ENCODE measurements at regions not wholly inside any gene's neighbourhood (a gene's known extent, or its start where the extent isn't known, plus 50 kb on each side); places are given as distances from the start of the nearest gene placed in this dataset.

DNA sequence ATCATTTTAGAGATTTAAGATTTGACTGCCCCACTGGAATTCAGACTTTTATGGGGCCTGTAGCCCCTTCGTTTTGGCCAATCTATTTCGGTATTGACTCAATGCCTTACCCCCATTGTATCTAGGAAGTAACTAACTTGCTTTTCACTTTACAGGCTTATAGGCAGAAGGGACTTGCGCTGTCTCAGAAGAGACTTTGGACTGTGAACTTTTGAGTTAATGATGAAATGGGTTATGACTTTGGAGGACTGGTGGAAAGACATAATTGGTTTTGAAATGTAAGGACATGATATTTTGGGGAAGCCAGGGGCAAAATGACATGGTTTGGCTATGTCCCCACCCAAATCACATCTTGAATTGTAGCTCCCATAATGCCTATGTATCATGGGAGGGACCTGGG, 463.0 kb upstream of the KLHL1 start:
- no peaks in the 10 kb centered on the region for H3K36me3 ChIP-seq
- H3K27me3 ChIP-seq: no peaks in the 10 kb centered on the region
- H3K4me3 ChIP-seq: no peak overlapping the region
- no peak overlapping the region for H3K27ac ChIP-seq
- intact Hi-C loops (cut with DNase I): no loop called here
- no peaks in the 10 kb centered on the region for H3K9me3 ChIP-seq
- DNase-seq (ENCODE audit: extremely low spot score in 2 of 2): no peak
- no peaks in the 10 kb centered on the region for H3K4me1 ChIP-seq
- TF ChIP-seq POLR2A (IDR thresholded peaks at IDR 0.05) (no peak), POLR2AphosphoS5 (IDR thresholded peaks at IDR 0.05; ENCODE audit: insufficient read depth in 1 of 2, low read depth in 1 of 2) (no peak)
- TF ChIP-seq, protein P1, sequence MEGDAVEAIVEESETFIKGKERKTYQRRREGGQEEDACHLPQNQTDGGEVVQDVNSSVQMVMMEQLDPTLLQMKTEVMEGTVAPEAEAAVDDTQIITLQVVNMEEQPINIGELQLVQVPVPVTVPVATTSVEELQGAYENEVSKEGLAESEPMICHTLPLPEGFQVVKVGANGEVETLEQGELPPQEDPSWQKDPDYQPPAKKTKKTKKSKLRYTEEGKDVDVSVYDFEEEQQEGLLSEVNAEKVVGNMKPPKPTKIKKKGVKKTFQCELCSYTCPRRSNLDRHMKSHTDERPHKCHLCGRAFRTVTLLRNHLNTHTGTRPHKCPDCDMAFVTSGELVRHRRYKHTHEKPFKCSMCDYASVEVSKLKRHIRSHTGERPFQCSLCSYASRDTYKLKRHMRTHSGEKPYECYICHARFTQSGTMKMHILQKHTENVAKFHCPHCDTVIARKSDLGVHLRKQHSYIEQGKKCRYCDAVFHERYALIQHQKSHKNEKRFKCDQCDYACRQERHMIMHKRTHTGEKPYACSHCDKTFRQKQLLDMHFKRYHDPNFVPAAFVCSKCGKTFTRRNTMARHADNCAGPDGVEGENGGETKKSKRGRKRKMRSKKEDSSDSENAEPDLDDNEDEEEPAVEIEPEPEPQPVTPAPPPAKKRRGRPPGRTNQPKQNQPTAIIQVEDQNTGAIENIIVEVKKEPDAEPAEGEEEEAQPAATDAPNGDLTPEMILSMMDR (IDR thresholded peaks at IDR 0.05): no peak

DNA sequence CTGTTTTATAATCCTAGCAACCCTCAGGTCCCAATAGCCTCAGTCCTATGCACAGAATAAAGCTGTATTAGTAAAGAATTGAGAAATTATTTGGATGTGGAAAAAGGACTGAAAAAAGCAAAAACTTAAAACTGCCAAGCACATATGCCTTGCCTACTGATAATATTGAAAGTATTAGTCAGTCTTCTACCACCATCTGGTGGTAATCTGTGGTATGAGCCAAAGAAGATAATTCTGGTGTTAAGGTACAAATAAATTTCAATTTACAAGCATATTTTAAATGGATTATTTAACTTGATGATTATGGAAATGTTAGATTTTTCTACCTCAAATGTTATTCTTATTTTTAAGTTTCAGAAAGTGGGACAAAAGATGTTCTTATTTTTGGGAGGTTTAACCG, 460.3 kb upstream of the KLHL1 start:
- H3K9me3 ChIP-seq: no peaks in the 10 kb centered on the region
- H3K27me3 ChIP-seq: no peaks in the 10 kb centered on the region
- H3K27ac ChIP-seq: no peak overlapping the region
- DNase-seq (ENCODE audit: extremely low spot score in 2 of 2): no peak
- H3K36me3 ChIP-seq: no peaks in the 10 kb centered on the region
- intact Hi-C loops (cut with DNase I): no loop called here
- TF ChIP-seq, protein P1 (IDR thresholded peaks at IDR 0.05): peak in 1 of 3 experiments; percentile 36
- TF ChIP-seq POLR2A (IDR thresholded peaks at IDR 0.05): no peak
- no peak overlapping the region for H3K4me3 ChIP-seq
- H3K4me1 ChIP-seq: no peaks in the 10 kb centered on the region

DNA sequence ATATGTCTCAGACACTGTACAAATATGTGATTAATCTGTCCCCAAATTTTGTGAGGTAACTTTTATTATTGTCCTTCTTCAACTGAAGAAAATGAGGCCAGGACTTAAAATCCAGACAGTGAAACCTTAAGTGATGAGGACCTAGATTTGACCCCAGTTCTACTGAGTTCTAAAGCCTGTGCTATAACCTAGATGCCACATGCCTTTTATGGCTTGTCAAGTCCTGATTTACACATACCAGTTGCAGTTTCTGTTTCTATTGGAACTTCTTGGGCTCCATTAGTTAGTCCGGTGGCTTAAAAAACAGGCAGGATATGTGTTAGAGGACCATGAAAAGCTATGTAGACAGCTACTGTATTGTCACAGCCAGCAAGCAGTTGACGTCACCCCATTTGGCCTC, 436.5 kb upstream of the KLHL1 start:
- no peak overlapping the region for H3K4me3 ChIP-seq
- no peaks in the 10 kb centered on the region for H3K36me3 ChIP-seq
- TF ChIP-seq, protein P1 (IDR thresholded peaks at IDR 0.05): no peak
- no peak for TF ChIP-seq POLR2A (IDR thresholded peaks at IDR 0.05)
- no peak overlapping the region for H3K27ac ChIP-seq
- no peaks in the 10 kb centered on the region for H3K9me3 ChIP-seq
- H3K27me3 ChIP-seq: no peaks in the 10 kb centered on the region
- DNase-seq (ENCODE audit: extremely low spot score in 2 of 2): no peak
- H3K4me1 ChIP-seq: no peaks in the 10 kb centered on the region
- intact Hi-C loops (cut with DNase I): no loop called here

DNA sequence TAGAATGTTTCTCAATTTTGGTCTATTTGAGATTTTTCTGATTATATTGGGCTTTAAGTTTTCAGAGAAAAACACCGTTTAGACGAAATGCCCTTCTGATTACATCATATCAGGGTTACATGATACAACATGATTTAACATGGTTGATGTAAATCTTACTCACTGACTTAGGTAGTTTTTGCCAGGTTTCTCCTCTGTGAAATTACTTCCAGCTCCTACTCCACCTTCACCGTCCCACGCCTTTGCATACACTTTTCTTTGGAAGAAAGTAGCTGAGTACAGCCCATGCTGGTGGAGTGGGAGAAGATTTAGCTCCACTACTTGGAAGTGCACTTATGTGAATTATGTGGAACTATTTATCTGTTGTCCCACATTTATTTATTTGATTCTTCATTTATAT, 433.2 kb upstream of the KLHL1 start:
- Histone ChIP-seq H3K9me3 (no peaks in the 10 kb centered on the region), H3K36me3 (no peaks in the 10 kb centered on the region), H3K4me1 (no peaks in the 10 kb centered on the region), H3K27ac (no peak overlapping the region), H3K4me3 (no peak overlapping the region), H3K27me3 (no peaks in the 10 kb centered on the region)
- TF ChIP-seq, protein P1 (IDR thresholded peaks at IDR 0.05): no peak
- no peak for DNase-seq (ENCODE audit: extremely low spot score in 2 of 2)
- intact Hi-C loops (cut with DNase I): no loop called here

DNA sequence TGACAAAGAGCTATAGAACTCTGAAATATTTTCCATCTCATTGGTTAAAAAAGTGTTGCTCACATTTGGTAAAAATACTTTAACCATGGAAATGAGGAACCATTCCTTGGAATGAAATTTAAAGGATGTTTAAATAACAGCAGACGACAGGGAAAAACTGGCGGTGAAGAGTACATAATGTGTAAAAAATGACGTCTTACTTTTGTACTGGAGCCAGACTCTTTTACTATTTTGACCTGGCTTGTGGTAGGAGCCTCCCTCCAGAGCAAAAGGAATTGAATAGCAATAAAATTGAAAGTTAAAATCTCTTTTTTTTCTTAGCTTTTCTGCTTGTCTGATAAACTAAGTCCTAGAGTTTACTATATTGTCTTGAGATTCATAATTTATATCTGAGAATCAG, 426.2 kb upstream of the KLHL1 start:
- Histone ChIP-seq H3K4me3 (no peak overlapping the region), H3K36me3 (no peaks in the 10 kb centered on the region), H3K9me3 (no peaks in the 10 kb centered on the region), H3K4me1 (no peaks in the 10 kb centered on the region), H3K27me3 (no peaks in the 10 kb centered on the region), H3K27ac (no peak overlapping the region)
- DNase-seq (ENCODE audit: extremely low spot score in 2 of 2): no peak
- TF ChIP-seq POLR2AphosphoS5 (IDR thresholded peaks at IDR 0.05; ENCODE audit: insufficient read depth in 1 of 2, low read depth in 1 of 2) (no peak), POLR2A (IDR thresholded peaks at IDR 0.05) (no peak)
- TF ChIP-seq, protein P1 (IDR thresholded peaks at IDR 0.05): no peak
- intact Hi-C loops (cut with DNase I): no loop called here
